Coronary artery (tissue), 2 donors: ENCODE measurements at regions not wholly inside any gene's neighbourhood (a gene's known extent, or its start where the extent isn't known, plus 50 kb on each side); places are given as distances from the start of the nearest gene placed in this dataset.

Source experiments
- DNase-seq: peaks from one replicate; pipeline ENCODE4 v3.0.0-alpha.2; 2017; ENCODE audit warnings: low spot score
- H3K27ac ChIP-seq, 2 donors: fragments of 200-600 bp; sonication (generic); one replicate each; pipeline ENCODE4 v1.5.1; 2016 to 2019
- H3K4me3 ChIP-seq: fragments of 200-600 bp; sonication (generic); 2 replicates; pipeline ENCODE4 v1.5.1; 2016; ENCODE audit warnings: mild to moderate bottlenecking, moderate library complexity
- TF ChIP-seq, protein P1 (sequence below): fragments of 200-600 bp; sonication (generic); IDR thresholded peaks from one replicate; pipeline ENCODE4 v1.5.1; 2019; ENCODE audit warnings: antibody characterized with exemption

DNA sequence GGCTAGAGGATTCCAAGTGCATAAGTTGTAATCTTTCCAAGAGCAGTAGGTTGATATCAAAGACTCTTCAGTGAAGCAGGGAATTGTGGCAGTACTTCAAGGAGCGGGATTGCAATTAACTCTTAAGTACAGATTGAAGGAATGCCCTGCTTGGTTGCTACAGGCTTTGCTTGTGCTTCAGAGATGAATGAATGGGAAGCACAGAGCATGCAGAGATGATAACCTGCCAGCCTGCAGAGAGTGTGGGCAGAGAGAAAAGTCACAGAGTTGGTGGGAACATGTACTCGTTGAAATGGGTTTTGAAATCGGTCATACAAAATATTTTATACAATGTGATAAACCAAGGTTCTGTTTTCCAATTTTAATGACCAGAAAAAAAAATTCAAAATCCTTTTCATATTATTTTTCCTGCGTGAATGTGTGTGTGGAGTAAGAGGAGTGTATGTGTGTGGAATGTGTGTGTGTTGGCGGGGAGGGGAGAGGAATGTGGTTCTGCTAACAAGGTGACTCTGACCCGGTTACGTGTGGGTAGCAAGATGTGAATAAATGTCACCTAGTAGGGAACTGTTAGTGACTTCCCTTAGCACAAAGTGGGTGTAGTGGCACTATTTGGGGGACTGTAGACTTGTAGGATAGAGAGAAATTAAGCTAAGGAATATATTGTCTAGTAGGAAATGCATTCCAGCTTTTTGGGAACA is 697.8 kb downstream of the GATA3 start:
- TF ChIP-seq, protein P1, sequence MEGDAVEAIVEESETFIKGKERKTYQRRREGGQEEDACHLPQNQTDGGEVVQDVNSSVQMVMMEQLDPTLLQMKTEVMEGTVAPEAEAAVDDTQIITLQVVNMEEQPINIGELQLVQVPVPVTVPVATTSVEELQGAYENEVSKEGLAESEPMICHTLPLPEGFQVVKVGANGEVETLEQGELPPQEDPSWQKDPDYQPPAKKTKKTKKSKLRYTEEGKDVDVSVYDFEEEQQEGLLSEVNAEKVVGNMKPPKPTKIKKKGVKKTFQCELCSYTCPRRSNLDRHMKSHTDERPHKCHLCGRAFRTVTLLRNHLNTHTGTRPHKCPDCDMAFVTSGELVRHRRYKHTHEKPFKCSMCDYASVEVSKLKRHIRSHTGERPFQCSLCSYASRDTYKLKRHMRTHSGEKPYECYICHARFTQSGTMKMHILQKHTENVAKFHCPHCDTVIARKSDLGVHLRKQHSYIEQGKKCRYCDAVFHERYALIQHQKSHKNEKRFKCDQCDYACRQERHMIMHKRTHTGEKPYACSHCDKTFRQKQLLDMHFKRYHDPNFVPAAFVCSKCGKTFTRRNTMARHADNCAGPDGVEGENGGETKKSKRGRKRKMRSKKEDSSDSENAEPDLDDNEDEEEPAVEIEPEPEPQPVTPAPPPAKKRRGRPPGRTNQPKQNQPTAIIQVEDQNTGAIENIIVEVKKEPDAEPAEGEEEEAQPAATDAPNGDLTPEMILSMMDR: no peak
- Histone ChIP-seq H3K4me3 (no peak overlapping the region), H3K27ac (no peak overlapping the region)
- no peak for DNase-seq

DNA sequence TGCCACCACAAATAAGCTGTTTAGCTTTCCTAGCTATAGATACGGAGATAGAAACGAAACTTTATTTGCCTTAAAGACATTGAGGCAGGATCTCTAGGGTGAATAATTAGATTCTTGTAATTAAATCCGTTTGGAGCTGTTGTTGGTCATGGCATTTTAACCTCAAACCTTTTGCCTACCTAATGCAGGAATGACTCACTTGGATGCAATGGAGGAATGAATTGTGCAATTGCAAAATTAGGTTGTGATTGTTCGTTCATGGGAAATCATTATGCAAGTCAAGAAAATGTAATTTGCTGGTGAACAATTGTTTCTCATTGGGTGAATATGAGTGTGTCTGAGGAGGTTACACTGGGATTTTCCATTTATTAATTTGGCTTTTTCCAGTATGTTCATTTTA is 703.5 kb downstream of the GATA3 start:
- Histone ChIP-seq H3K27ac (no peak overlapping the region), H3K4me3 (no peak overlapping the region)
- DNase-seq: no peak
- TF ChIP-seq, protein P1: no peak

DNA sequence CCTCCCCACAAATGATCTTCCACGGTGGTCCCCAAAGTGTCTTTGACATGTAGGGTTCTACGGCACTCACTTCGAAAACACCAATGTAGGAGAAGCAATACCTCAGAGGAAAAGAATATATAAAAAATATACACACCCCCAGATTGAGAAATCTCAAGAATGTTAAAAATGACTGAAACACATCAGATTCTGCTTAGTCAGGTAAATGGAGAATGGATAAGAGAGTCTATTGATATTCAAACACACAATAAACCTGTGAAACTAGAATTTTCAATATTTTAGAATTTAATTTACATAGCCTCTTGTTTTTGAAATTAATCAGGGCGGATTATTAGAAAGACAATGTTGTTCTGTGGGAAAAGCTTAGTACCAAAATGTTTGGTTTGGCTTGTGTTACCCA is 712.4 kb downstream of the GATA3 start:
- no peak overlapping the region for H3K4me3 ChIP-seq
- TF ChIP-seq, protein P1: no peak
- no peak overlapping the region for H3K27ac ChIP-seq
- no peak for DNase-seq

DNA sequence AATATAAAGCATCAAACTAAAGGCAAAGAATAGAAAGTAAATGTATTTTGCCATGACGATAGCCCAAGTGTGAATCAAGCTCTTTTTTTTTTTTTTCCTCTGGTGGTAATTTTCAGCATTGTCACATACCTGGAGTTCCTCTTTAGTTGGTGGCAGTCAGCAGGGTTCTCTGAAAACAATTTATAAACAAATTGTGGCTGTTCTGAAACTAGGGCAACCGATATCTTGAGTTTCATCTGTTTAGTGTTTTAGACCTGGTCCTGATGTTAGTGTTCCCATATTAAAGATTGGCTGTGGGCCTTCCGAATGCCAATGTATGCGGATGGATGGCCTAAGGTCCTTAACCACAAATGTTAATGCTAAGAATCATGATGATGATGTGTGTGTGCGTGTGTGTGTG is 713.1 kb downstream of the GATA3 start:
- Histone ChIP-seq H3K4me3 (no peak overlapping the region), H3K27ac (no peak overlapping the region)
- TF ChIP-seq, protein P1: no peak
- no peak for DNase-seq

DNA sequence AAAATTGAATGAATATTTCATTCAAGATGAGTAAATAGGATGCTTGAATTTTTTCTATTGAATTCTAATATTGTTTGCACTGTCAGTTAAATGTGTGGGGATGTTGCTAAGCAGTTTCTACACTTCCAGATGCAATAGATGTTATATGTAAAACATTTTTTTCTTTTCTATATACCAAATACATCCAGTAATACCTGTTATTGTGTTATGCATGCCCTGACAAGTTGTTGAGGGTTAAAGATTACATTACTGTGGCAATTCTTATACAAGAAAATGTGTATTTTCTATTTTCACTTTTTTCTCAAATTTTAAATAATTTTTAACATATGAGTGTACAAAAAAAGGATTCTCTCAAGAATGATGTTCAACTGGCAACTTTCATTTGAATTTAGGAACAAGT is 713.9 kb downstream of the GATA3 start:
- DNase-seq: no peak
- TF ChIP-seq, protein P1: no peak
- Histone ChIP-seq H3K4me3 (no peak overlapping the region), H3K27ac (no peak overlapping the region)

DNA sequence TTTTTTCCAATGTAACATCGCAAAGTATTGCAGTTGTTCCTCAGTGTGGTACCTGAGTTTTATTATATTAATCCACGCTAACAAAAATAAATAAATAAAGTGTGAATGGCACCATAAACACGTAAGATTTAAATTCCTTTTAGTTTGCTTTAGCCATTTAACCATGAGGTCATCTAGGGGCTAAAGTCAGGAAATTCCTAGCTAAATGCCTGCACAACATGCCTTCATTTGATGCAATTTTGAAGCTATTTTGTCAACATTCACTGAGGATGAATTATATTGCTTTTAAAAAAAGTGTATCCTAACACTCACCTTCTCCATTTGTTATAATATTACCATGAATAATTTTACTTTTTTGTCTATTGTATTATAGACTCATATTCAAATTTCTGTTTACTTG is 714.4 kb downstream of the GATA3 start:
- no peak for DNase-seq
- TF ChIP-seq, protein P1: no peak
- H3K4me3 ChIP-seq: no peak overlapping the region
- no peak overlapping the region for H3K27ac ChIP-seq

DNA sequence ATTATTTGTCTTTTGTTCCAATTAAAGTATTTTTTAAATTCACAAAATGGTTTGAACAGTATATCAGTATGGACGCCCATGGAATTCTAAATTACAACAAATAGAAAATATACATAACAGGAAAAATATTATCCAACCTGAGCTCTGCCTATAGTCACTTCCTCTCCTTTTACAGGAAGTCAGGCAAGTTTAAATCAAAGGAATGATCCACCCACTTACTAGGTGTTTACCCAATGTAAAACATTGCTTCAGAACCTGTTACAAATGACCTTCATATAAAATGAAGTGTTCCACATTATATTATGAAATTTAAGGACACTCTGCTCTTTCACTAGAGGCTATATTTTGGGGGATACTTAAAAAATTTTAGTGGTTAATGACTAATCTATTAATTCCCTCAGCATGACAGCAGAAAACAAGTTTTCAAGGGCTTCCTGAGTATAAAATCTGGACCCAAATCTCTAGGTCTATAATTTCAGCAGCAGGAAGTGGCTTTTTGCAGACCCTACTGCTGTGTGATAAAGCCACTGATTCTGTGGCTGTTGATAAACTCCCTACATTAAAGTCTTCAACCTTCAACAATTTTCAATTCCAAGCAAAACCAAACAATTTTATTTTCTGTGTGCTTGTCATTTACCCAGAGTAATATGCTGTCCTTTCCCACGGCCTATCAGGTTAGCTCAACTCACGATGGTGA is 722.6 kb downstream of the GATA3 start:
- TF ChIP-seq, protein P1: no peak
- H3K4me3 ChIP-seq: no peak overlapping the region
- H3K27ac ChIP-seq: no peak overlapping the region
- DNase-seq: no peak
